ENCODE measurements at regions not wholly inside any gene's neighbourhood (a gene's known extent, or its start where the extent isn't known, plus 50 kb on each side); places are given as distances from the start of the nearest gene placed in this dataset.

DNA sequence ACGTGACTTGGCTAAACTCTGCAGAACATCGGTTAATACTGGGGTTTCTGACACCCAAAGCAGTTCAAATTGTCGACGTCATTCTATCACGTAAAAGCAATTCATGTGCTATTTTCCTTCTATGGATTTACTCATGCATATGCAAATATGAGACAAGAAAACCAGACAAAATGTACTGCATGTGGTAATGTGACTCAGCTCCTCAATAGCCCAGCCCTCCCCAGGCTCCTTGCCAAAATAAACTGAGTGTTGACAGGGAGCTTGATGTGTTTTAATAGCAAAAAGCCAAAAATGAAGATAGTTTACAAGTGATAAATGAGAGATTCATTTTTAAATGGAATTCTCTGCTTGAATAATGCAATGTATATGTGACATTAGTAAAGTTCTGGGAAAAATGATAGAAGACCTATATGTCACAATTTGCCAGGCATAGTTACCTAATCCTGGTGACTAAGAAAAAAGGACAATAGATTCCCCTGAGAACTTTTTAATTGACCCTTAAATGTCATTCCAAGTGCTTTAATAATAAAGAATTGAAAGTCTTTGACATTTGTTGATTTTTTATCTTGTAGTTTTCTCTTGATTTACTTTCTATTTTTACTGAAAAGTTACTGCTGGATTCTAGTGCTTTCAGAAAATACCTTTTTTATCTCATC lies 1700.6 kb upstream of the TENM3 start:
- Histone ChIP-seq H3K36me3 (no peaks in the 10 kb centered on the region), H3K27me3 (no peaks in the 10 kb centered on the region), H3K4me3 (no peak overlapping the region), H3K4me1 (no peaks in the 10 kb centered on the region), H3K9me3 (no peaks in the 10 kb centered on the region), H3K27ac (no peak overlapping the region)
- intact Hi-C loops (cut with DNase I), result no loop called here
- TF ChIP-seq, protein P1, sequence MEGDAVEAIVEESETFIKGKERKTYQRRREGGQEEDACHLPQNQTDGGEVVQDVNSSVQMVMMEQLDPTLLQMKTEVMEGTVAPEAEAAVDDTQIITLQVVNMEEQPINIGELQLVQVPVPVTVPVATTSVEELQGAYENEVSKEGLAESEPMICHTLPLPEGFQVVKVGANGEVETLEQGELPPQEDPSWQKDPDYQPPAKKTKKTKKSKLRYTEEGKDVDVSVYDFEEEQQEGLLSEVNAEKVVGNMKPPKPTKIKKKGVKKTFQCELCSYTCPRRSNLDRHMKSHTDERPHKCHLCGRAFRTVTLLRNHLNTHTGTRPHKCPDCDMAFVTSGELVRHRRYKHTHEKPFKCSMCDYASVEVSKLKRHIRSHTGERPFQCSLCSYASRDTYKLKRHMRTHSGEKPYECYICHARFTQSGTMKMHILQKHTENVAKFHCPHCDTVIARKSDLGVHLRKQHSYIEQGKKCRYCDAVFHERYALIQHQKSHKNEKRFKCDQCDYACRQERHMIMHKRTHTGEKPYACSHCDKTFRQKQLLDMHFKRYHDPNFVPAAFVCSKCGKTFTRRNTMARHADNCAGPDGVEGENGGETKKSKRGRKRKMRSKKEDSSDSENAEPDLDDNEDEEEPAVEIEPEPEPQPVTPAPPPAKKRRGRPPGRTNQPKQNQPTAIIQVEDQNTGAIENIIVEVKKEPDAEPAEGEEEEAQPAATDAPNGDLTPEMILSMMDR (IDR thresholded peaks at IDR 0.05), result no peak
- no peak for DNase-seq
- no peak for ATAC-seq

DNA sequence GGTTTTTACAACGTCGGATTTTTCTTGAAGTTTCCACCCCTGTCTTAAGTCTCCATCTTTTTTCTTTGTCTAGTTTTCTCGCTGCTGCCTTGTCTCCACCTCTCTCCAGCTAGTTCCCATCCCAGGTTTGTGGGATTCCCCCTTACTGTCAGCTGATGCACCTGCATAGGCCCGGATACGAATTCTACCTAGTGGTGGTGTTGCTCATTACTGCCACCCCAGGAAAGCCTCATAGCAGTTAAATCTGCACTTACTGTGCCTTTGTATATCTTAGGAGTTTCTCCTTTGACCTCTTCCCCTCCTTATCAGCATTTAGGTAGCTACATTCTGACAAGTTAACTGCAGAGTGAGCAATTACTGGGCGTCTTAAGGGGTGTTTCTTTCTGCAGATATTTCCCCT lies 1693.1 kb upstream of the TENM3 start:
- Histone ChIP-seq H3K27ac (no peak overlapping the region), H3K27me3 (no peaks in the 10 kb centered on the region), H3K9me3 (no peaks in the 10 kb centered on the region), H3K4me1 (no peaks in the 10 kb centered on the region), H3K36me3 (no peaks in the 10 kb centered on the region), H3K4me3 (no peak overlapping the region)
- no peak for ATAC-seq
- TF ChIP-seq, protein P1 (IDR thresholded peaks at IDR 0.05), result no peak
- no peak for DNase-seq
- intact Hi-C loops (cut with DNase I), result no loop called here

DNA sequence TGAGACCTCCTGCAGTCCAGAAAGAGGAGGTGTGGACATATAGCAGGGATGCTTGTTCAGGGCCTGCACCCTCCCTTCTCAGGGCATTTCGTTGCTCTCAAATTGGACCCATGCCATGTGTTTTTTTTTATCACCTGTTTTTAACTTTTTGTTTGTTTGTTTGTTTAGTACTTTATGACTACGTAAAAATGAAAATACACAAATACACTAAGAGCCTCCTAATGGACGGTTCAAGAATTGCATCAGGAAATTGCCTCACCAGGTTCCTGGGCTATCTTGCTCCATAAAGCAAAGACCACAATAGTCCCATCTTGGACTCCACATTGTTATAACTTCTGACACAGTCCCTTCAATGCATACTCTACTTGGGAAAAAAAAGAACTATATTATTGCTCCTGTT lies 1685.9 kb upstream of the TENM3 start:
- no peaks in the 10 kb centered on the region for H3K4me1 ChIP-seq
- no peaks in the 10 kb centered on the region for H3K9me3 ChIP-seq
- no peak overlapping the region for H3K4me3 ChIP-seq
- H3K36me3 ChIP-seq, result no peaks in the 10 kb centered on the region
- no peaks in the 10 kb centered on the region for H3K27me3 ChIP-seq
- intact Hi-C loops (cut with DNase I), result no loop called here
- no peak overlapping the region for H3K27ac ChIP-seq
- DNase-seq (no peak), ATAC-seq (no peak)
- TF ChIP-seq, protein P1 (IDR thresholded peaks at IDR 0.05), result no peak

DNA sequence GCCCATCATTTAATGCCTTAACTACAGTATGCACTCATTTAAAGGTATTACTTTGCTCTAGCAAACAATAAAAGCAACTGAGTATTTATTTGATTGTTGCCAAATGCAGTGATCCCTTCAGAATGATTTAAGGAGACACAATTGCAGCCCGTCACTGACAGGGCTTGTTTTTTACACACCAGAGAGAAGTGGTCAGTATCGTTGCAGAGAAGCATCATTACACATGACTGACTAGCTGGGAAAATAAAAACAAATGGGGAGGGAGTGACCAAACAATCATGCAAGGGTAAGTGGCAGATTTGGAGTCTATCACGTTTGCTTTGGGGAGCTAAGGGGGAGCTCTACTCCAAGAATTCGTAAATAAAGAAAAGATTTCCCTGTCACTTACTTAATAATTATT lies 1685.3 kb upstream of the TENM3 start:
- Histone ChIP-seq H3K36me3 (no peaks in the 10 kb centered on the region), H3K4me3 (no peak overlapping the region)

DNA sequence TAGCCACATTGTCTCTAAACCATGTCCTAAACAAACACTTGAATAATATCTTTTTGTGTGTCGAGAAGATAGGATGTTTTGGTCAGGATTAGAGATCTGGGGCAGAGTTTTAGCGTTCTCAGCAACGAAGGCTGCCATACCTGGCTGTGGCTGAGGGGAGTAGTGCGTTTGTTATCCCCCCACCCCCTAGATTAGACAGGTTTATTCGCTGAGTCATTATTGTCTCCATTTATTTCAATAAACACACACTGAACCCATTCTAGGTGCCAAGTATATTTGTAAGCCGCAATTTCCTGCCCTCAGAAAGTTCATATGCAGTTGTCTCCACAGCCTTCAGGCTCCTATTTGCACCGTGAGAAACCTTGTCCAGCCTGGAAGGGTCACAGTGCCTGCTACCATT lies 1684.8 kb upstream of the TENM3 start:
- Histone ChIP-seq H3K27me3 (no peaks in the 10 kb centered on the region), H3K27ac (no peak overlapping the region), H3K4me1 (no peaks in the 10 kb centered on the region), H3K9me3 (no peaks in the 10 kb centered on the region), H3K4me3 (no peak overlapping the region), H3K36me3 (no peaks in the 10 kb centered on the region)
- no peak for ATAC-seq
- TF ChIP-seq, protein P1 (IDR thresholded peaks at IDR 0.05), result no peak
- DNase-seq, result no peak
- intact Hi-C loops (cut with DNase I), result no loop called here

More for the DNA sequence above, 1685.3 kb upstream of the TENM3 start:
- no peaks in the 10 kb centered on the region for H3K9me3 ChIP-seq
- H3K4me1 ChIP-seq, result no peaks in the 10 kb centered on the region
- TF ChIP-seq, protein P1 (IDR thresholded peaks at IDR 0.05), result no peak
- DNase-seq, result no peak
- ATAC-seq, result no peak
- H3K27ac ChIP-seq, result no peak overlapping the region
- no peaks in the 10 kb centered on the region for H3K27me3 ChIP-seq
- intact Hi-C loops (cut with DNase I), result no loop called here

DNA sequence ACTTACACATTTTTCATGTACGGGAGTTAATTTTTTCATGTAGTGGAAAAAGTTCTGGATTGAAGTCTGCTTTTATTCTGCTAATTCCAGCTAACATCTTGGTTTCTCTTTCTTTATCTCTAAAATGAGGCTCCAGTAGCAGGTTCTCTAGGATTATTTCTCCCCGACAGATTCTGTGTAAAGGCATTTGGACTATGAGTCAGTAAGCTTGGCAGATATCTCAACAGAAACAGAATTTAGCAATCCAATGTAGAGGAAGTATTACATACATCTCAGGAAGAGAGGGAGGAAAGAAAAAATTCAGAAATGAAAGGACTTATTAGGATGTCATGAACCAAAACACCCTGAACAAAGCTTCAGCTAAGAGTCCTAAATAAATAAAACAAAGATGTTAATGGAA lies 1682.3 kb upstream of the TENM3 start:
- intact Hi-C loops (cut with DNase I), result no loop called here
- ATAC-seq (no peak), DNase-seq (no peak)
- no peak overlapping the region for H3K27ac ChIP-seq
- no peaks in the 10 kb centered on the region for H3K9me3 ChIP-seq
- H3K4me1 ChIP-seq, result no peaks in the 10 kb centered on the region
- TF ChIP-seq, protein P1 (IDR thresholded peaks at IDR 0.05), result no peak
- H3K4me3 ChIP-seq, result no peak overlapping the region
- no peaks in the 10 kb centered on the region for H3K27me3 ChIP-seq
- H3K36me3 ChIP-seq, result no peaks in the 10 kb centered on the region
